Neutrophil (primary cell): ENCODE measurements at regions not wholly inside any gene's neighbourhood (a gene's known extent, or its start where the extent isn't known, plus 50 kb on each side); places are given as distances from the start of the nearest gene placed in this dataset.

ENCODE experiments used
- H3K27ac ChIP-seq: fragments of 200-600 bp; sonication (generic); 2 replicates; pipeline ENCODE4 v1.5.1; 2016; ENCODE audit warnings: mild to moderate bottlenecking, moderate library complexity
- H3K27me3 ChIP-seq: fragments of 200-600 bp; sonication (generic); 2 replicates; pipeline ENCODE4 v1.6.0; 2016; ENCODE audit warnings: mild to moderate bottlenecking
- H3K36me3 ChIP-seq: fragments of 200-600 bp; sonication (generic); 2 replicates; pipeline ENCODE4 v1.5.1; 2017
- H3K4me1 ChIP-seq, 2 experiments: fragments of 200-600 bp in 1 of 2; sonication (generic) in 1 of 2; 1 replicate in 1 of 2; 2 replicates in 1 of 2; pipeline versions ENCODE4 v1.5.1 to v1.6.1; 2013 to 2016; ENCODE audit warnings: low read depth in 1 of 2, low read length in 1 of 2, mild to moderate bottlenecking in 1 of 2, moderate library complexity in 1 of 2; ENCODE audit not compliant: control insufficient read depth in 1 of 2, insufficient read depth in 1 of 2
- H3K4me3 ChIP-seq, 2 experiments: fragments of 200-600 bp in 1 of 2; sonication (generic) in 1 of 2; 1 replicate in 1 of 2; 2 replicates in 1 of 2; pipeline ENCODE4 v1.5.1; 2013 to 2016; ENCODE audit warnings: low read depth in 1 of 2, low read length in 1 of 2, mild to moderate bottlenecking in 1 of 2, moderate library complexity in 1 of 2
- H3K9me3 ChIP-seq: fragments of 200-600 bp; sonication (generic); 2 replicates; pipeline ENCODE4 v1.5.1; 2016
- CTCF ChIP-seq: fragments of 200-600 bp; sonication (generic); IDR thresholded peaks from 2 replicates; pipeline ENCODE4 v1.5.1; 2016; ENCODE audit warnings: antibody characterized with exemption

DNA sequence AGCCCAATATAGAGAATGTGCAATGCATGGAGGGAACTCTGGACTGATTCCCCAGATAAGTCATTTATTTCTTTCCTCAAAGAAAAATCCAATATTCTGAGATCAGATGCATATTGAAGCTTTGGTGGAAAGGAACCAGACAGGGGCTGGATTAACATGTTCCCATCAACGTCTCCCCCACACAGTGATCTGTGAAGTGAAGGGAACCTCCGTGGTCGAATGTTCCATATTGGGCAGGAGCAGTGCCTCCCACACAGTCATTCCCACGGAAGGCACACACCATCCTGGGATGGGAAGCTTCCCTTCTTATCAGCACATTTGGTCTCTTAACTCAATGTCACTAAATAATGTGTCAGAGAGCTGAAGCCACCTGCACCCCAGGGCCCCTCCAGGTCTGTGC is 247.1 kb downstream of the BCL11B start:
- H3K9me3 ChIP-seq, result no peaks in the 10 kb centered on the region
- no peaks in the 10 kb centered on the region for H3K27me3 ChIP-seq
- H3K36me3 ChIP-seq, result peaks cover 3% of the 10 kb centered on the region
- no peak overlapping the region for H3K4me3 ChIP-seq
- H3K27ac ChIP-seq, result no peak overlapping the region
- H3K4me1 ChIP-seq, result no peaks in the 10 kb centered on the region
- no peak for TF ChIP-seq CTCF

- Histone ChIP-seq H3K36me3 (peaks cover 3% of the 10 kb centered on the region), H3K4me1 (peaks cover 0 to 4% of the 10 kb centered on the region in 2 experiments), H3K27ac (no peak overlapping the region), H3K4me3 (no peak overlapping the region), H3K9me3 (no peaks in the 10 kb centered on the region), H3K27me3 (no peaks in the 10 kb centered on the region)
- no peak for TF ChIP-seq CTCF
Measured at GRCh38 chr14:99025418-99025817, 246.6 kb downstream of the BCL11B start.

- TF ChIP-seq CTCF, result no peak
- Histone ChIP-seq H3K36me3 (peaks cover 3% of the 10 kb centered on the region), H3K27me3 (no peaks in the 10 kb centered on the region), H3K9me3 (no peaks in the 10 kb centered on the region), H3K4me3 (no peak overlapping the region), H3K4me1 (peaks cover 0 to 12% of the 10 kb centered on the region in 2 experiments), H3K27ac (no peak overlapping the region)
Measured at GRCh38 chr14:99026471-99026870, 245.5 kb downstream of the BCL11B start.

GRCh38 chr14:99028041-99028440 is 244.0 kb downstream of the BCL11B start:
- no peak overlapping the region for H3K4me3 ChIP-seq
- no peaks in the 10 kb centered on the region for H3K9me3 ChIP-seq
- H3K4me1 ChIP-seq, result peaks cover 0 to 12% of the 10 kb centered on the region in 2 experiments
- no peak overlapping the region for H3K27ac ChIP-seq
- H3K27me3 ChIP-seq, result no peaks in the 10 kb centered on the region
- TF ChIP-seq CTCF, result no peak
- peaks cover 3% of the 10 kb centered on the region for H3K36me3 ChIP-seq

GRCh38 chr14:99028521-99028920 is 243.5 kb downstream of the BCL11B start:
- Histone ChIP-seq H3K4me3 (no peak overlapping the region), H3K27ac (no peak overlapping the region), H3K9me3 (no peaks in the 10 kb centered on the region), H3K36me3 (peaks cover 3% of the 10 kb centered on the region), H3K27me3 (no peaks in the 10 kb centered on the region), H3K4me1 (peaks cover 0 to 14% of the 10 kb centered on the region in 2 experiments)
- TF ChIP-seq CTCF, result no peak
